GM12878 (cell line): ENCODE measurements at regions not wholly inside any gene's neighbourhood (a gene's known extent, or its start where the extent isn't known, plus 50 kb on each side); places are given as distances from the start of the nearest gene placed in this dataset.

Experiments used
- ASH2L ChIP-seq: fragments of 300-600, 200-600 bp; sonication (generic); IDR thresholded peaks from 2 replicates; pipeline ENCODE4 v1.6.1; 2017; ENCODE audit warnings: low read depth, mild to moderate bottlenecking, borderline replicate concordance
- CBX5 ChIP-seq: sonication (generic); IDR thresholded peaks from 2 replicates; pipeline ENCODE4 v1.6.1; 2016; ENCODE audit warnings: low read depth, moderate library complexity, mild to moderate bottlenecking, inconsistent platforms
- CEBPB ChIP-seq, 2 experiments: fragments of 150-350 bp in 1 of 2; IDR thresholded peaks; 2 replicates each; pipeline ENCODE4 v1.6.1; 2012 to 2014; ENCODE audit warnings: low read depth in 2 of 2, low read length in 2 of 2, borderline replicate concordance in 1 of 2, inconsistent platforms in 1 of 2
- E4F1 ChIP-seq: fragments of 450-650 bp; IDR thresholded peaks from 2 replicates; pipeline ENCODE4 v1.6.1; 2018; ENCODE audit warnings: borderline replicate concordance, mild to moderate bottlenecking; ENCODE audit not compliant: partially characterized antibody
- EGR1 ChIP-seq, 2 experiments: IDR thresholded peaks; 1 replicate in 1 of 2; 2 replicates in 1 of 2; pipeline ENCODE4 v1.6.1; 2011 to 2012; ENCODE audit warnings: low read depth in 2 of 2, low read length in 2 of 2, borderline replicate concordance in 1 of 2, mild to moderate bottlenecking in 1 of 2, moderate library complexity in 1 of 2
- EP300 ChIP-seq, 2 experiments: fragments of 150-350 bp in 1 of 2; IDR thresholded peaks; 2 replicates each; pipeline ENCODE4 v1.6.1; 2011 to 2012; ENCODE audit warnings: low read depth in 2 of 2, low read length in 2 of 2, borderline replicate concordance in 1 of 2, improper control_type of control experiment in 1 of 2, inconsistent platforms in 1 of 2; ENCODE audit not compliant: control insufficient read depth in 1 of 2
- JUND ChIP-seq: IDR thresholded peaks from 2 replicates; pipeline ENCODE4 v1.6.1; 2012; ENCODE audit warnings: low read depth, mild to moderate bottlenecking, low read length, improper control_type of control experiment, moderate library complexity
- PKNOX1 ChIP-seq: fragments of 450-650 bp; IDR thresholded peaks from 2 replicates; pipeline ENCODE4 v1.6.1; 2016; ENCODE audit warnings: mild to moderate bottlenecking
- ZBTB4 ChIP-seq: fragments of 450-650 bp; formaldehyde crosslinking; IDR thresholded peaks from 2 replicates; pipeline ENCODE4 v1.4.0; 2022; ENCODE audit warnings: mild to moderate bottlenecking, moderate library complexity

GRCh38 chr3:13975686-13976085 lies 95.8 kb upstream of the WNT7A start (continued):
- no peak for TF ChIP-seq PKNOX1
- TF ChIP-seq CBX5: no peak
- TF ChIP-seq CEBPB (IDR thresholded peaks at IDR 0.05; ENCODE audit: borderline replicate concordance in 1 of 2, low read depth in 2 of 2, low read length in 2 of 2): no peak
- no peak for TF ChIP-seq ZBTB4 (CRISPR knock-in tag)
- no peak for TF ChIP-seq EP300 (IDR thresholded peaks at IDR 0.05; ENCODE audit: borderline replicate concordance in 1 of 2, control insufficient read depth in 1 of 2, low read depth in 2 of 2, low read length in 2 of 2)
- no peak for TF ChIP-seq EGR1 (IDR thresholded peaks at IDR 0.05; ENCODE audit: borderline replicate concordance in 1 of 2, low read depth in 2 of 2, low read length in 2 of 2)
- TF ChIP-seq ASH2L: no peak
- no peak for TF ChIP-seq JUND
- TF ChIP-seq E4F1: no peak
- TF ChIP-seq, all 136 proteins: peak for 0
